ENCODE measurements at regions not wholly inside any gene's neighbourhood (a gene's known extent, or its start where the extent isn't known, plus 50 kb on each side); places are given as distances from the start of the nearest gene placed in this dataset.

DNA sequence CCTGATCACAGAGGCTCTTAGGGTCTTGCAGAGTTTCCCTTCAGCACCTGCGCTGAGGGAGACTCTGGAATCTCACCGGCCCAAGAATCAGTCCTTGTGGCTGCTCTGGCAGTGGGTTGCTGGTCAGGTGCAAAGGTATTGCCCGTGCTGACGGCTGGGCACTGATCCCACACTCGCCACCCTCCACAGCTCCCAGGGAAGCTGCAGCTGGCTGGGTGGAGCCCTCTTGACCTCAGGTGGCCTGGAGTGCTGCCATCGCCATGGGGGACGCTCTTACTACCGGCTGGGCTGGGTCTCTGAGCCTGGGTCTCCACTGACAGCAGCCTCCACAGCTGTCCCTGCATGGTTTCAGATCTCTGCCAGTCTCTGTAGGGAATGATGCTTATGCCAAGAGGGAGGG, 52.6 kb upstream of the EPHB3 start:
- no peak for DNase-seq (ENCODE audit: low read depth in 2 of 2)

DNA sequence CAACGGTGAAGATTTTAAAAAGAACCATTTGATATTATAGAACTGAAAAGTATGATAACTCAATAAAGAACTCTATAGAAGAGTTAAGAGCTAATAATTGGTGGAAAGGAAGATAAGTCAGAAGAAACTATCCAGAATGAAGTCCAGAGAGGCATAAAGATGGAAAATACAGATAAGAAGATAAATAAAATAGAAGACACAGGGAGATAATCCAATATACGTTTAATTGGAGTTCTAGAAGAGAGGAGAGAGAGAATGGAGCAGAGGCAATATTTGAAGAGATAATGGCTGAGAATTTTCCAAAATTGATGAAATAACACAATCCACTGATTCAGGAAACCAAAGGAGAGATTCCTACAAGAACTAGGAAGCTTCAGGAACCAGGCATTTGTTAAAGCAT, 49.8 kb upstream of the EPHB3 start:
- no peak for DNase-seq (ENCODE audit: low read depth in 2 of 2)
